GM10266 (cell line): ENCODE measurements at regions not wholly inside any gene's neighbourhood (a gene's known extent, or its start where the extent isn't known, plus 50 kb on each side); places are given as distances from the start of the nearest gene placed in this dataset.

ENCODE experiments used
- DNase-seq: peaks from one replicate; pipeline ENCODE4 v3.0.0; 2012; ENCODE audit errors: extremely low spot score
- TF ChIP-seq, protein P1 (sequence below): IDR thresholded peaks from 2 replicates; pipeline ENCODE4 v1.5.1; 2012; ENCODE audit warnings: mild to moderate bottlenecking, low read depth; ENCODE audit not compliant: control insufficient read depth, insufficient read depth; ENCODE audit errors: missing control alignments

DNA sequence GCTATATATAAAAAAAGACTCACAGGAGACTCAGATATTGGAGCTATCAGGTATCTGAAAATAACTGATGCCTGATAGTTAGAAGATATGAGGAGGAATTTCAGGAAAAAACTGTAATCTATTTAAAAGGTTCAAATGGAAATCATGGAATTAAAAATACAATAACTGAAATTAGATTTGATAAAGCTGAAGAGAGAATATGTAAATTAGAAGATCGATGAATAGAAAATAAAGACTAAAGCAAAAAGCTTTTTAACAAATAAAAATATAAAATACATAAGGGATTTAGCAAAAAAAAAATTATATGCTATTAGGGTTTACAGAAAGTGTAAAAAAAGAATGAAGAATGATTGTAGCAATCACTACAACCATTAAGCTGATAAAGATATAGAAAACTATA lies 679.8 kb upstream of the LMCD1 start:
- no peak for DNase-seq
- TF ChIP-seq, protein P1, sequence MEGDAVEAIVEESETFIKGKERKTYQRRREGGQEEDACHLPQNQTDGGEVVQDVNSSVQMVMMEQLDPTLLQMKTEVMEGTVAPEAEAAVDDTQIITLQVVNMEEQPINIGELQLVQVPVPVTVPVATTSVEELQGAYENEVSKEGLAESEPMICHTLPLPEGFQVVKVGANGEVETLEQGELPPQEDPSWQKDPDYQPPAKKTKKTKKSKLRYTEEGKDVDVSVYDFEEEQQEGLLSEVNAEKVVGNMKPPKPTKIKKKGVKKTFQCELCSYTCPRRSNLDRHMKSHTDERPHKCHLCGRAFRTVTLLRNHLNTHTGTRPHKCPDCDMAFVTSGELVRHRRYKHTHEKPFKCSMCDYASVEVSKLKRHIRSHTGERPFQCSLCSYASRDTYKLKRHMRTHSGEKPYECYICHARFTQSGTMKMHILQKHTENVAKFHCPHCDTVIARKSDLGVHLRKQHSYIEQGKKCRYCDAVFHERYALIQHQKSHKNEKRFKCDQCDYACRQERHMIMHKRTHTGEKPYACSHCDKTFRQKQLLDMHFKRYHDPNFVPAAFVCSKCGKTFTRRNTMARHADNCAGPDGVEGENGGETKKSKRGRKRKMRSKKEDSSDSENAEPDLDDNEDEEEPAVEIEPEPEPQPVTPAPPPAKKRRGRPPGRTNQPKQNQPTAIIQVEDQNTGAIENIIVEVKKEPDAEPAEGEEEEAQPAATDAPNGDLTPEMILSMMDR, result no peak

DNA sequence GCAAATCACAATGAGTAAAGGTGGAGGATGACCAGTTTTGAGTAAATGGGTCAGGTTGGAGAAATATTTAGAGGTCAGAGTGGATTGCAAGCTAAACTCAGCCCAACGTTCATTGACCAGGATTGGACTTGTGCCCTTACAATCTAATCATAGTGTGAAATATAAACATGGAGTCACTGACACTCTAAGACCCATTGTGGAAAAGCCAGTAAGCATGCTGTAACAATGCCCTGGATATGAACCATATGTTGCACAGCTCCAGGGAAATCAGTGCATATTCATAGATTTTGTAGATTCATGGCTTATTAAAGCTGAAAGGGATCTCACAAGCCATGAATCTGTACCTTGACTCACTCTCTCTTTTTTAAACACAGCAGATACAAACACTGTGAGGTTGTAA lies 660.2 kb upstream of the LMCD1 start:
- no peak for DNase-seq
- TF ChIP-seq, protein P1, result no peak

DNA sequence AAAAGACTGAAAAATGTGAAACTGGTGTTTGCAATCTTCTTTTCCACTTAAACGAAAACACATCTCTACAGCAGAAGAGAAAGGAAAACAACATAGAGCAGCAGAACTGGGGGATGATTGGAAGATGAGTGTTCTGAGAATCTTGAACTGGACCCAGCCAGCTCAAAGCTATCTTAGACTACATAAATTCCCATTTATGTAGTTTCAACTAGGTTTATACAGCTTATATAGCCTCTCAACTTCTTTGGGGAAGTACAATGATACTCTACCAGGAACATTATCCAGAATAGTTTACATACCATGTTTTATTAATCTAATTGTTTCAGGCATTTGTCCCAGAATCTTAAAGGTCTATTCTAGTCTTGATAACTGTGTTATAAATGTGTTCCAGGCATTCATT lies 658.2 kb upstream of the LMCD1 start:
- no peak for DNase-seq
- TF ChIP-seq, protein P1, result no peak

GRCh38 chr3:7847021-7847420 lies 654.6 kb upstream of the LMCD1 start:
- TF ChIP-seq, protein P1, result no peak
- DNase-seq, result no peak

DNA sequence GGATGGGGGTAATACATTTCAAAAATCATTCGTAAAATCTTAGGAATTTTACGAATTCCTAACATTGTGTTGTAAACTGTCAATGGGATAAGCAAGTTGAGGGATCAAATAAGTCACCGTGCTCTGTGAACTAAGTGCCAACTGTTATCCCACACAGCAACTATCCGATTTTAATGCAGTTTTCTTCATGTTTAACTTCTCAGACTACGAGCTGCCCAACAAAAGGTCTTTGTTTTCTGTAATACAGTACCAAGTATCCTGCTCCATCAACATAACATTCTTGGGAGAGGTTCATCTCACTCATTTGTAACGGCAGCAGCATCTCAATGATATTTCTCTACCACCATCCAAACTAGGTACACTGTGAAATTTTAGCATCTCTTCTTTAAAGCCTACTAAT lies 654.1 kb upstream of the LMCD1 start:
- TF ChIP-seq, protein P1, result no peak
- no peak for DNase-seq

DNA sequence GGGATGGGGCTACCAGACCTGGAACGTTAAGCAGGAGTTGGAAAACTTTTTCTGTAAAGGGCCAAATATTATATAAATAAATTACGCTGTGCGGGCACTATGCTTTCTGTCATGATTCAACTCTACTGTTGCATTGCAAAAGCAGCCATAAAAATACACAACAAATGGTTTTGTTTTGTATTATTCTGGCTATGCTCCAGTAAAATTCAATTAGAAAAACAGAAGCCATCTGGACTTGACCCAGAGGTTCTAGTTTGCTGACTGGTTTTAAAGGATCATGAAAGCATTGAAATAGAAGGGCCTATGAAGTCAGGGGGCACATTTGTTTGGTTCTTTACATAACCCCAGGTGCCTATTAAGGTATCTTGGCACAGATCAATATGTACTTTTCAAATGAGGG lies 647.4 kb upstream of the LMCD1 start:
- DNase-seq, result no peak
- TF ChIP-seq, protein P1, result no peak

DNA sequence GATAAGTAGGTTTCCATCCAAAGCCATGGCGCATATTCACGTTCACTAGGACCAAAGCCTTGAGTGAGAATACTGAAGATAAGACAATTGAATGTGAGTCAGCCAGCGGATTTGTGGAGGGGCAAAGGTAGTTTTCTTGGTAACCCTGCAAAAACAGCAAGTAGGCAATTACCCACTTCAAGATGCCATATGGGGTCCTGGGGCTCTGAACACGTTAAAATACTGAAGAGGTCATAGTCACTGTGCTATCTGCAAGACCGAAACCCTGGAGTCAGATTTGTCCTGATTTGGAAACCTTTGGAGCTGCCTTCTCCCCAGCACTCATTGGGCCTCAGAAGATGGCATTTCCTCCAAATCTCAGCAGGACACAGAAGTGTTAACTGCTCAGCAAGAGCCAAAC lies 646.9 kb upstream of the LMCD1 start:
- TF ChIP-seq, protein P1, result no peak
- DNase-seq, result no peak
